B cell (primary cell): ENCODE measurements at regions not wholly inside any gene's neighbourhood (a gene's known extent, or its start where the extent isn't known, plus 50 kb on each side); places are given as distances from the start of the nearest gene placed in this dataset.

Experiments
- ATAC-seq: fragments of 200-7000 bp; cut with Tn5 transposase; one replicate; pipeline ENCODE4 v1.10.0; 2021; ENCODE audit warnings: low read depth, mild to moderate bottlenecking, moderate number of reproducible peaks, moderate library complexity
- CTCF ChIA-PET: fragments of 350-600 bp; sonication (Branson Sonifier 250); formaldehyde crosslinking; loops from one replicate; lab custom pipeline; 2021; ENCODE audit warnings: antibody characterized with exemption, inconsistent platforms; lab: Charles Lee
- POLR2A ChIA-PET: fragments of 350-600 bp; sonication (Branson Sonifier 250); formaldehyde crosslinking; loops from one replicate; lab custom pipeline; 2021; ENCODE audit warnings: antibody characterized with exemption; lab: Charles Lee
- DNase-seq: peaks from one replicate; pipeline ENCODE4 v3.0.0; 2013
- H2AFZ ChIP-seq: 2 replicates; pipeline ENCODE4 v1.6.1; 2012; ENCODE audit warnings: mild to moderate bottlenecking, low read depth, low read length; ENCODE audit not compliant: insufficient read depth, poor library complexity, severe bottlenecking
- H3K27ac ChIP-seq, 2 donors: 1 replicate in 1 of 2; 2 replicates in 1 of 2; pipeline ENCODE4 v1.5.1; 2012 to 2013; ENCODE audit warnings: low read length in 2 of 2, mild to moderate bottlenecking in 2 of 2, moderate library complexity in 1 of 2
- H3K27me3 ChIP-seq, 4 experiments: fragments of 200-600 bp in 1 of 4; sonication (generic) in 1 of 4; replicated peaks in 1 of 4; 1 replicate in 2 of 4; 2 replicates in 2 of 4; pipeline versions ENCODE4 v1.6.1 to v1.7.0; 2013 to 2016; ENCODE audit warnings: low read length in 3 of 4, mild to moderate bottlenecking in 2 of 4, mixed read lengths in 1 of 4, moderate library complexity in 1 of 4; ENCODE audit not compliant: insufficient read depth in 4 of 4, control insufficient read depth in 3 of 4; ENCODE audit errors: control extremely low read depth in 1 of 4
- H3K36me3 ChIP-seq, 2 experiments: replicated peaks in 1 of 2; 1 replicate in 1 of 2; 2 replicates in 1 of 2; pipeline versions ENCODE4 v1.6.1 to v1.7.1; 2013; ENCODE audit warnings: low read length in 1 of 2; ENCODE audit not compliant: insufficient read depth in 2 of 2, control insufficient read depth in 1 of 2; ENCODE audit errors: control extremely low read depth in 1 of 2, extremely low read depth in 1 of 2
- H3K4me1 ChIP-seq, 2 donors: fragments of 200-600 bp in 1 of 2; sonication (generic) in 1 of 2; 1 replicate in 1 of 2; 2 replicates in 1 of 2; pipeline versions ENCODE4 v1.5.1 to v1.6.1; 2013 to 2017; ENCODE audit warnings: low read length in 2 of 2; ENCODE audit not compliant: control insufficient read depth in 2 of 2, insufficient read depth in 2 of 2
- H3K4me2 ChIP-seq: replicated peaks from 2 replicates; pipeline ENCODE3; 2012; ENCODE audit warnings: mild to moderate bottlenecking, low read depth, low read length; ENCODE audit not compliant: poor library complexity, severe bottlenecking
- H3K4me3 ChIP-seq, 5 experiments: fragments of 200-600 bp in 1 of 5; sonication (generic) in 1 of 5; 1 replicate in 3 of 5; 2 replicates in 2 of 5; pipeline versions ENCODE4 v1.5.1 to v1.7.0; 2011 to 2016; ENCODE audit warnings: low read length in 4 of 5, mild to moderate bottlenecking in 4 of 5, low read depth in 2 of 5, control low read depth in 1 of 5, moderate library complexity in 1 of 5; ENCODE audit not compliant: insufficient read depth in 1 of 5; ENCODE audit errors: control extremely low read depth in 1 of 5, extremely low read depth in 1 of 5
- H3K79me2 ChIP-seq: fragments of 200-600 bp; sonication (generic); one replicate; pipeline ENCODE4 v1.6.0; 2016; ENCODE audit warnings: low read length; ENCODE audit not compliant: control insufficient read depth, insufficient read depth
- H3K9ac ChIP-seq: fragments of 200-600 bp; sonication (generic); 2 replicates; pipeline ENCODE4 v1.6.1; 2017; ENCODE audit warnings: mild to moderate bottlenecking, low read length, moderate library complexity
- H3K9me3 ChIP-seq, 3 donors: one replicate each; pipeline versions ENCODE4 v1.6.1 to v1.7.1; 2013; ENCODE audit warnings: low read length in 2 of 3; ENCODE audit not compliant: control insufficient read depth in 2 of 3, insufficient read depth in 1 of 3; ENCODE audit errors: control extremely low read depth in 1 of 3
- H4K20me1 ChIP-seq: 2 replicates; pipeline ENCODE4 v1.6.0; 2012; ENCODE audit warnings: mild to moderate bottlenecking, low read length; ENCODE audit not compliant: insufficient read depth, control insufficient read depth, poor library complexity, severe bottlenecking
- H3K27ac Mint-ChIP-seq: one replicate; pipeline ENCODE4 v1.8.0; 2021; ENCODE audit warnings: mixed read lengths
- H3K27me3 Mint-ChIP-seq: one replicate; pipeline ENCODE4 v1.8.0; 2021; ENCODE audit warnings: mixed read lengths
- H3K4me1 Mint-ChIP-seq: one replicate; pipeline ENCODE4 v1.8.0; 2021; ENCODE audit warnings: mixed read lengths
- H3K4me3 Mint-ChIP-seq: one replicate; pipeline ENCODE4 v1.8.0; 2021; ENCODE audit warnings: mixed read lengths
- H3K9me3 Mint-ChIP-seq: one replicate; pipeline ENCODE4 v1.8.0; 2022; ENCODE audit warnings: mixed read lengths; ENCODE audit not compliant: insufficient read depth
- EZH2 ChIP-seq: IDR thresholded peaks from 2 replicates; pipeline ENCODE4 v1.6.1; 2012; ENCODE audit warnings: borderline replicate concordance, low read depth, mild to moderate bottlenecking, moderate library complexity, low read length; ENCODE audit not compliant: insufficient read depth, poor library complexity, severe bottlenecking
- WGBS: methylation state at CpG from one replicate; pipeline ENCODE4 v1.1.5; 2013; ENCODE audit warnings: missing lambda C conversion rate; ENCODE audit not compliant: insufficient coverage; 5-methylcytosine and 5-hydroxymethylcytosine counted together
- intact Hi-C: fragments of 100-400 bp; cut with micrococcal nuclease; formaldehyde crosslinking; loops from one replicate; pipeline ENCODE4 v1.10.0; 2022
- TF ChIP-seq, protein P1 (sequence below): fragments of 200-600 bp; IDR thresholded peaks from one replicate; pipeline ENCODE4 v1.8.0; 2022; ENCODE audit warnings: antibody characterized with exemption, mild to moderate bottlenecking

DNA sequence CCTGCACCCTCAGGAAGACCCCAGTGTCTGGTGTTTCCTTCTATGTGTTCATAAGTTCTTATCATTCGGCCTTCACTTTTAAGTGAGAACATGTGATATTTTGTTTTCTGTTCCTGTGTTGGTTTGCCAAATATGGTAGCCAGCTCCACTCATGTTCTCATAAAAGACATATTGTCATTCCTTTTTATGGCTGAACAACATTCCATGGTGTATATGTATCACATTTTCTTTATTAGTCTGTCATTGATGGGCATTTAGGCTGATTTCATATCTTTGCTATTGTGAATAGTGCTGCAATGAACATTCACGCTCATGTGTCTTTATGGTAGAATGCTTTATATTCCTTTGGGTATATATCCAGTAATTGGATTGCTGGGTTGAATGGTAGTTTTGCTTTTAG lies 645.1 kb downstream of the SLC16A7 start:
- Mint-ChIP-seq H3K4me3 (no peak overlapping the region), H3K4me1 (no peaks in the 10 kb centered on the region), H3K27me3 (no peaks in the 10 kb centered on the region), H3K9me3 (peaks cover 4% of the 10 kb centered on the region), H3K27ac (no peak overlapping the region)
- DNase-seq (no peak), ATAC-seq (no peak)
- intact Hi-C loops = no loop called here
- Histone ChIP-seq H3K9me3 (no peaks in the 10 kb centered on the region), H3K4me3 (no peak overlapping the region), H4K20me1 (no peaks in the 10 kb centered on the region), H3K27ac (no peak overlapping the region), H3K4me2 (no peak overlapping the region), H3K27me3 (no peaks in the 10 kb centered on the region), H2AFZ (no peak overlapping the region), H3K36me3 (no peaks in the 10 kb centered on the region), H3K9ac (no peak overlapping the region), H3K79me2 (no peaks in the 10 kb centered on the region), H3K4me1 (no peaks in the 10 kb centered on the region)
- TF ChIP-seq EZH2 = no peak
- TF ChIP-seq, protein P1, sequence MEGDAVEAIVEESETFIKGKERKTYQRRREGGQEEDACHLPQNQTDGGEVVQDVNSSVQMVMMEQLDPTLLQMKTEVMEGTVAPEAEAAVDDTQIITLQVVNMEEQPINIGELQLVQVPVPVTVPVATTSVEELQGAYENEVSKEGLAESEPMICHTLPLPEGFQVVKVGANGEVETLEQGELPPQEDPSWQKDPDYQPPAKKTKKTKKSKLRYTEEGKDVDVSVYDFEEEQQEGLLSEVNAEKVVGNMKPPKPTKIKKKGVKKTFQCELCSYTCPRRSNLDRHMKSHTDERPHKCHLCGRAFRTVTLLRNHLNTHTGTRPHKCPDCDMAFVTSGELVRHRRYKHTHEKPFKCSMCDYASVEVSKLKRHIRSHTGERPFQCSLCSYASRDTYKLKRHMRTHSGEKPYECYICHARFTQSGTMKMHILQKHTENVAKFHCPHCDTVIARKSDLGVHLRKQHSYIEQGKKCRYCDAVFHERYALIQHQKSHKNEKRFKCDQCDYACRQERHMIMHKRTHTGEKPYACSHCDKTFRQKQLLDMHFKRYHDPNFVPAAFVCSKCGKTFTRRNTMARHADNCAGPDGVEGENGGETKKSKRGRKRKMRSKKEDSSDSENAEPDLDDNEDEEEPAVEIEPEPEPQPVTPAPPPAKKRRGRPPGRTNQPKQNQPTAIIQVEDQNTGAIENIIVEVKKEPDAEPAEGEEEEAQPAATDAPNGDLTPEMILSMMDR = no peak
- WGBS = no CpG with 5 or more reads among the region's 2 CpGs
- ChIA-PET CTCF (no interaction called here), POLR2A (no interaction called here)

DNA sequence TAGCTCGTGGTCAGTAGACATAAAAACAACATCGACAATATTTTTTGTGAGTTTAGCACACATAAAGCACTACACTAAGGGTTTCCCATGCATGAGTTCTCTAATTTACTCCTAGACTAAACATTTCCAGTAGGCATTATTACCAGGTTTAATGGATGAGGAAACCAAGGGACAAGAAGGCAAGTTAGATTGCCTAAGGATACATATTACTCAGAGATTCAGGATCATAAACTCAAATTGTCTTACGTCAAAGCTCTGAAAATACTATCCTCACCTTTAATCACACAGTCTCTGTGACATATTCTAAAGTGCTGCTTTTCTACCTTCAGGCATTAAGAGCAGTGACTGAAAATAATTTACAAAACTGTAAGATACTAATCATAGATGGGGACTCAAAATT lies 655.3 kb downstream of the SLC16A7 start:
- ChIA-PET CTCF (no interaction called here), POLR2A (no interaction called here)
- no peaks in the 10 kb centered on the region for H3K9me3 ChIP-seq
- no peaks in the 10 kb centered on the region for H3K36me3 ChIP-seq
- H3K79me2 ChIP-seq = no peaks in the 10 kb centered on the region
- Mint-ChIP-seq H3K4me1 (no peaks in the 10 kb centered on the region), H3K9me3 (no peaks in the 10 kb centered on the region), H3K27me3 (no peaks in the 10 kb centered on the region), H3K27ac (no peak overlapping the region), H3K4me3 (no peak overlapping the region)
- H3K9ac ChIP-seq = no peak overlapping the region
- H3K27me3 ChIP-seq = no peaks in the 10 kb centered on the region
- H3K4me1 ChIP-seq = no peaks in the 10 kb centered on the region
- no peak for TF ChIP-seq EZH2
- TF ChIP-seq, protein P1 = no peak
- no peak overlapping the region for H2AFZ ChIP-seq
- DNase-seq (no peak), ATAC-seq (no peak)
- H3K27ac ChIP-seq = no peak overlapping the region
- intact Hi-C loops = no loop called here
- H3K4me2 ChIP-seq = no peak overlapping the region
- WGBS = no CpG with 5 or more reads among the region's 3 CpGs
- H3K4me3 ChIP-seq = no peak overlapping the region
- no peaks in the 10 kb centered on the region for H4K20me1 ChIP-seq
